Trophoblast cell (in vitro differentiated cells and primary cell): ENCODE measurements at regions not wholly inside any gene's neighbourhood (a gene's known extent, or its start where the extent isn't known, plus 50 kb on each side); places are given as distances from the start of the nearest gene placed in this dataset.
"Not testable (repeated sequence)": the region's sequence is repeated elsewhere in the genome, so short reads cannot be mapped to it uniquely, and the experiment has no call there.

ENCODE experiments used
- DNase-seq, 2 donors: peaks; one replicate each; pipeline ENCODE4 v3.0.0-alpha.2; 2016
- H2AFZ ChIP-seq: 2 replicates; pipeline ENCODE4 v1.6.1; 2013; ENCODE audit warnings: low read length, moderate library complexity, mild to moderate bottlenecking; ENCODE audit not compliant: insufficient read depth, poor library complexity
- H2AK5ac ChIP-seq: 2 replicates; pipeline ENCODE4 v1.6.1; 2013; ENCODE audit warnings: mild to moderate bottlenecking, low read length
- H2BK120ac ChIP-seq: 2 replicates; pipeline ENCODE4 v1.6.1; 2013; ENCODE audit warnings: low read length, mild to moderate bottlenecking, moderate library complexity; ENCODE audit not compliant: insufficient read depth, poor library complexity
- H2BK12ac ChIP-seq: 2 replicates; pipeline ENCODE4 v1.6.1; 2013; ENCODE audit warnings: mild to moderate bottlenecking, low read length, moderate library complexity
- H2BK5ac ChIP-seq: 2 replicates; pipeline ENCODE4 v1.6.1; 2013; ENCODE audit warnings: low read length, low read depth, moderate library complexity, mild to moderate bottlenecking; ENCODE audit not compliant: poor library complexity
- H3K14ac ChIP-seq: 2 replicates; pipeline ENCODE4 v1.6.1; 2013; ENCODE audit warnings: mild to moderate bottlenecking, low read length
- H3K18ac ChIP-seq: 2 replicates; pipeline ENCODE4 v1.6.1; 2013; ENCODE audit warnings: mild to moderate bottlenecking, low read length
- H3K23ac ChIP-seq: 2 replicates; pipeline ENCODE4 v1.6.1; 2013; ENCODE audit warnings: low read length
- H3K27ac ChIP-seq: 2 replicates; pipeline ENCODE4 v1.5.1; 2013; ENCODE audit warnings: low read depth, mild to moderate bottlenecking, inconsistent platforms, low read length, moderate library complexity
- H3K27me3 ChIP-seq: 2 replicates; pipeline ENCODE4 v1.6.1; 2013; ENCODE audit warnings: inconsistent platforms, mild to moderate bottlenecking, low read length, moderate library complexity; ENCODE audit not compliant: insufficient read depth
- H3K36me3 ChIP-seq, 2 experiments: 1 replicate in 1 of 2; 2 replicates in 1 of 2; pipeline ENCODE4 v1.6.1; 2013; ENCODE audit warnings: low read length in 2 of 2, mild to moderate bottlenecking in 2 of 2, moderate library complexity in 1 of 2; ENCODE audit not compliant: insufficient read depth in 2 of 2, control insufficient read depth in 1 of 2
- H3K4ac ChIP-seq: 2 replicates; pipeline ENCODE4 v1.6.1; 2013; ENCODE audit warnings: low read depth, mild to moderate bottlenecking, low read length, moderate library complexity
- H3K4me1 ChIP-seq, 2 experiments: 1 replicate in 1 of 2; 2 replicates in 1 of 2; pipeline ENCODE4 v1.6.1; 2013; ENCODE audit warnings: low read length in 2 of 2, mild to moderate bottlenecking in 2 of 2, moderate library complexity in 1 of 2; ENCODE audit not compliant: insufficient read depth in 2 of 2, control insufficient read depth in 1 of 2
- H3K4me2 ChIP-seq: 2 replicates; pipeline ENCODE4 v1.6.1; 2013; ENCODE audit warnings: inconsistent platforms, mild to moderate bottlenecking, low read length, moderate library complexity
- H3K4me3 ChIP-seq: 2 replicates; pipeline ENCODE4 v1.5.1; 2013; ENCODE audit warnings: mild to moderate bottlenecking, low read depth, low read length, inconsistent platforms
- H3K79me1 ChIP-seq: one replicate; pipeline ENCODE4 v1.6.1; 2013; ENCODE audit warnings: low read length
- H3K79me2 ChIP-seq: 2 replicates; pipeline ENCODE4 v1.6.1; 2013; ENCODE audit warnings: low read length, mild to moderate bottlenecking; ENCODE audit not compliant: control insufficient read depth, insufficient read depth, poor library complexity
- H3K9ac ChIP-seq: 2 replicates; pipeline ENCODE4 v1.6.1; 2013; ENCODE audit warnings: mild to moderate bottlenecking, low read length
- H3K9me3 ChIP-seq: 2 replicates; pipeline ENCODE4 v1.6.1; 2013; ENCODE audit warnings: low read depth, mild to moderate bottlenecking, control low read depth, inconsistent platforms, low read length; ENCODE audit not compliant: insufficient read depth
- H4K12ac ChIP-seq: 2 replicates; pipeline ENCODE4 v1.6.1; 2013; ENCODE audit warnings: low read depth, mild to moderate bottlenecking, low read length, moderate library complexity
- H4K8ac ChIP-seq: 2 replicates; pipeline ENCODE4 v1.6.1; 2013; ENCODE audit warnings: low read depth, mild to moderate bottlenecking, low read length, moderate library complexity
- H4K91ac ChIP-seq: one replicate; pipeline ENCODE4 v1.6.1; 2013; ENCODE audit warnings: low read depth, mild to moderate bottlenecking, low read length, moderate library complexity
- WGBS: extraction: QIAGEN DNeasy Blood & Tissue Kit; methylation state at CpG from one replicate; pipeline ENCODE4 v1.1.7; 2013; ENCODE audit warnings: missing lambda C conversion rate; ENCODE audit not compliant: insufficient read length, insufficient coverage; ENCODE audit errors: extremely low coverage; 5-methylcytosine and 5-hydroxymethylcytosine counted together

- Histone ChIP-seq H2BK12ac (no peak overlapping the region), H3K4ac (no peak overlapping the region), H3K36me3 (no peaks in the 10 kb centered on the region), H3K9ac (no peak overlapping the region), H2AFZ (no peak overlapping the region), H3K4me1 (no peaks in the 10 kb centered on the region), H3K79me2 (no peaks in the 10 kb centered on the region), H2AK5ac (no peak overlapping the region), H3K18ac (no peak overlapping the region), H4K8ac (no peak overlapping the region), H2BK120ac (no peak overlapping the region), H3K23ac (no peak overlapping the region), H4K12ac (no peak overlapping the region), H3K4me3 (no peak overlapping the region), H3K27me3 (no peaks in the 10 kb centered on the region), H3K79me1 (no peaks in the 10 kb centered on the region), H4K91ac (no peak overlapping the region), H3K9me3 (no peaks in the 10 kb centered on the region), H3K27ac (no peak overlapping the region), H3K4me2 (no peak overlapping the region), H2BK5ac (no peak overlapping the region), H3K14ac (no peak overlapping the region)
- WGBS: no CpG with 5 or more reads among the region's 7 CpGs
- DNase-seq: peak in 1 of 2 donors; percentile 82
Measured at GRCh38 chr5:54867310-54867944, 118.0 kb downstream of the ESM1 start.

- H3K36me3 ChIP-seq, H3K9ac ChIP-seq, DNase-seq, H2BK12ac ChIP-seq, H3K27ac ChIP-seq, H4K91ac ChIP-seq, H3K79me2 ChIP-seq, H2AK5ac ChIP-seq, H3K4me3 ChIP-seq, H4K8ac ChIP-seq, H2BK5ac ChIP-seq, H3K18ac ChIP-seq, H3K79me1 ChIP-seq, H4K12ac ChIP-seq, H3K27me3 ChIP-seq, H2BK120ac ChIP-seq, H3K4me2 ChIP-seq, H3K4me1 ChIP-seq, H2AFZ ChIP-seq, H3K4ac ChIP-seq, H3K9me3 ChIP-seq, H3K14ac ChIP-seq, H3K23ac ChIP-seq: not testable (repeated sequence)
- no CpG with 5 or more reads among the region's 44 CpGs for WGBS
Measured at GRCh38 chr5:54864911-54865515, 120.4 kb downstream of the ESM1 start.

- Histone ChIP-seq H3K18ac (no peak overlapping the region), H2AFZ (no peak overlapping the region), H2AK5ac (no peak overlapping the region), H3K27me3 (no peaks in the 10 kb centered on the region), H4K91ac (no peak overlapping the region), H3K4me3 (no peak overlapping the region), H3K4me2 (no peak overlapping the region), H4K8ac (no peak overlapping the region), H3K4ac (no peak overlapping the region), H2BK12ac (no peak overlapping the region), H3K79me1 (no peaks in the 10 kb centered on the region), H3K14ac (no peak overlapping the region), H3K23ac (no peak overlapping the region), H3K36me3 (no peaks in the 10 kb centered on the region), H4K12ac (no peak overlapping the region), H3K27ac (no peak overlapping the region), H3K9me3 (no peaks in the 10 kb centered on the region), H3K4me1 (peaks cover 0 to 4% of the 10 kb centered on the region in 2 experiments), H3K9ac (no peak overlapping the region), H2BK5ac (no peak overlapping the region), H2BK120ac (no peak overlapping the region), H3K79me2 (no peaks in the 10 kb centered on the region)
- WGBS: no CpG with 5 or more reads among the region's 7 CpGs
- no peak for DNase-seq
Measured at GRCh38 chr5:54862036-54862435, 123.4 kb downstream of the ESM1 start.

GRCh38 chr5:54861212-54861894, 124.0 kb downstream of the ESM1 start:
- no peak overlapping the region for H2BK12ac ChIP-seq
- H3K27me3 ChIP-seq: no peaks in the 10 kb centered on the region
- WGBS: no CpG with 5 or more reads among the region's 5 CpGs
- peaks cover 0 to 4% of the 10 kb centered on the region in 2 experiments for H3K4me1 ChIP-seq
- no peak overlapping the region for H3K27ac ChIP-seq
- no peak overlapping the region for H2BK120ac ChIP-seq
- no peak overlapping the region for H3K9ac ChIP-seq
- H2AFZ ChIP-seq: no peak overlapping the region
- H2BK5ac ChIP-seq: no peak overlapping the region
- no peak overlapping the region for H3K23ac ChIP-seq
- H3K79me2 ChIP-seq: no peaks in the 10 kb centered on the region
- no peak overlapping the region for H4K91ac ChIP-seq
- no peak overlapping the region for H3K4me3 ChIP-seq
- no peak for DNase-seq
- no peak overlapping the region for H4K8ac ChIP-seq
- peaks cover 3% of the 10 kb centered on the region for H3K9me3 ChIP-seq
- H3K4me2 ChIP-seq: no peak overlapping the region
- no peak overlapping the region for H2AK5ac ChIP-seq
- no peak overlapping the region for H3K14ac ChIP-seq
- H3K4ac ChIP-seq: no peak overlapping the region
- H4K12ac ChIP-seq: no peak overlapping the region
- no peaks in the 10 kb centered on the region for H3K79me1 ChIP-seq
- no peak overlapping the region for H3K18ac ChIP-seq
- no peaks in the 10 kb centered on the region for H3K36me3 ChIP-seq
